ENCODE measurements at regions not wholly inside any gene's neighbourhood (a gene's known extent, or its start where the extent isn't known, plus 50 kb on each side); places are given as distances from the start of the nearest gene placed in this dataset.

- H3K27me3 ChIP-seq (ENCODE audit: insufficient read depth, low read length): peaks cover 8% of the 10 kb centered on the region
- H3K4me1 ChIP-seq (ENCODE audit: insufficient read depth, low read length): no peaks in the 10 kb centered on the region
- no peaks in the 10 kb centered on the region for H3K9me3 ChIP-seq (ENCODE audit: low read depth, low read length)
- H3K4me3 ChIP-seq (ENCODE audit: low read length): no peak overlapping the region
These were observed 161.3 kb upstream of the NPVF start for GRCh38 chr7:25389489-25390106.

GRCh38 chr7:25391295-25391861 is 163.1 kb upstream of the NPVF start:
- H3K4me3 ChIP-seq (ENCODE audit: low read length): no peak overlapping the region
- H3K9me3 ChIP-seq (ENCODE audit: low read depth, low read length): no peaks in the 10 kb centered on the region
- H3K4me1 ChIP-seq (ENCODE audit: insufficient read depth, low read length): no peaks in the 10 kb centered on the region
- H3K27me3 ChIP-seq (ENCODE audit: insufficient read depth, low read length): peaks cover 11% of the 10 kb centered on the region

GRCh38 chr7:25391961-25392587 is 163.8 kb upstream of the NPVF start:
- Histone ChIP-seq H3K9me3 (ENCODE audit: low read depth, low read length) (no peaks in the 10 kb centered on the region), H3K27me3 (ENCODE audit: insufficient read depth, low read length) (peaks cover 11% of the 10 kb centered on the region), H3K4me1 (ENCODE audit: insufficient read depth, low read length) (no peaks in the 10 kb centered on the region), H3K4me3 (ENCODE audit: low read length) (no peak overlapping the region)

GRCh38 chr7:25392588-25393338 is 164.5 kb upstream of the NPVF start:
- Histone ChIP-seq H3K27me3 (ENCODE audit: insufficient read depth, low read length) (peaks cover 13% of the 10 kb centered on the region), H3K9me3 (ENCODE audit: low read depth, low read length) (no peaks in the 10 kb centered on the region), H3K4me1 (ENCODE audit: insufficient read depth, low read length) (no peaks in the 10 kb centered on the region), H3K4me3 (ENCODE audit: low read length) (no peak overlapping the region)

GRCh38 chr7:25395976-25396375 is 167.7 kb upstream of the NPVF start:
- H3K4me1 ChIP-seq (ENCODE audit: insufficient read depth, low read length): no peaks in the 10 kb centered on the region
- no peaks in the 10 kb centered on the region for H3K9me3 ChIP-seq (ENCODE audit: low read depth, low read length)
- H3K4me3 ChIP-seq (ENCODE audit: low read length): no peak overlapping the region
- H3K27me3 ChIP-seq (ENCODE audit: insufficient read depth, low read length): peaks cover 6% of the 10 kb centered on the region

- H3K9me3 ChIP-seq (ENCODE audit: low read depth, low read length): no peaks in the 10 kb centered on the region
These were observed 168.4 kb upstream of the NPVF start for GRCh38 chr7:25396668-25397067.

GRCh38 chr7:25398418-25398817 is 170.1 kb upstream of the NPVF start:
- H3K9me3 ChIP-seq (ENCODE audit: low read depth, low read length): no peaks in the 10 kb centered on the region
- H3K27me3 ChIP-seq (ENCODE audit: insufficient read depth, low read length): peaks cover 5% of the 10 kb centered on the region
- H3K4me1 ChIP-seq (ENCODE audit: insufficient read depth, low read length): no peaks in the 10 kb centered on the region
- no peak overlapping the region for H3K4me3 ChIP-seq (ENCODE audit: low read length)

More at GRCh38 chr7:25396668-25397067, 168.4 kb upstream of the NPVF start:
- Histone ChIP-seq H3K27me3 (ENCODE audit: insufficient read depth, low read length) (peaks cover 5% of the 10 kb centered on the region), H3K4me1 (ENCODE audit: insufficient read depth, low read length) (no peaks in the 10 kb centered on the region), H3K4me3 (ENCODE audit: low read length) (no peak overlapping the region)

- Histone ChIP-seq H3K27me3 (ENCODE audit: insufficient read depth, low read length) (peaks cover 5% of the 10 kb centered on the region), H3K4me3 (ENCODE audit: low read length) (no peak overlapping the region), H3K9me3 (ENCODE audit: low read depth, low read length) (no peaks in the 10 kb centered on the region), H3K4me1 (ENCODE audit: insufficient read depth, low read length) (no peaks in the 10 kb centered on the region)
These were observed 170.9 kb upstream of the NPVF start for GRCh38 chr7:25399000-25399750.

- H3K4me3 ChIP-seq (ENCODE audit: low read length): no peak overlapping the region
- peaks cover 2% of the 10 kb centered on the region for H3K27me3 ChIP-seq (ENCODE audit: insufficient read depth, low read length)
- H3K9me3 ChIP-seq (ENCODE audit: low read depth, low read length): no peaks in the 10 kb centered on the region
- H3K4me1 ChIP-seq (ENCODE audit: insufficient read depth, low read length): no peaks in the 10 kb centered on the region
These were observed 174.2 kb upstream of the NPVF start for GRCh38 chr7:25402532-25402931.

GRCh38 chr7:25405736-25406135 is 177.4 kb upstream of the NPVF start:
- Histone ChIP-seq H3K27me3 (ENCODE audit: insufficient read depth, low read length) (no peaks in the 10 kb centered on the region), H3K9me3 (ENCODE audit: low read depth, low read length) (no peaks in the 10 kb centered on the region), H3K4me3 (ENCODE audit: low read length) (no peak overlapping the region), H3K4me1 (ENCODE audit: insufficient read depth, low read length) (no peaks in the 10 kb centered on the region)

GRCh38 chr7:25407053-25407452 is 178.8 kb upstream of the NPVF start:
- no peaks in the 10 kb centered on the region for H3K27me3 ChIP-seq (ENCODE audit: insufficient read depth, low read length)
- no peaks in the 10 kb centered on the region for H3K4me1 ChIP-seq (ENCODE audit: insufficient read depth, low read length)
- no peaks in the 10 kb centered on the region for H3K9me3 ChIP-seq (ENCODE audit: low read depth, low read length)
- H3K4me3 ChIP-seq (ENCODE audit: low read length): no peak overlapping the region

GRCh38 chr7:25408012-25408687 is 179.9 kb upstream of the NPVF start:
- no peaks in the 10 kb centered on the region for H3K9me3 ChIP-seq (ENCODE audit: low read depth, low read length)

GRCh38 chr7:25408876-25409275 is 180.6 kb upstream of the NPVF start:
- H3K9me3 ChIP-seq (ENCODE audit: low read depth, low read length): no peaks in the 10 kb centered on the region
- no peaks in the 10 kb centered on the region for H3K27me3 ChIP-seq (ENCODE audit: insufficient read depth, low read length)
- H3K4me1 ChIP-seq (ENCODE audit: insufficient read depth, low read length): no peaks in the 10 kb centered on the region
- no peak overlapping the region for H3K4me3 ChIP-seq (ENCODE audit: low read length)

More at GRCh38 chr7:25408012-25408687, 179.9 kb upstream of the NPVF start:
- Histone ChIP-seq H3K4me3 (ENCODE audit: low read length) (no peak overlapping the region), H3K4me1 (ENCODE audit: insufficient read depth, low read length) (no peaks in the 10 kb centered on the region), H3K27me3 (ENCODE audit: insufficient read depth, low read length) (no peaks in the 10 kb centered on the region)

GRCh38 chr7:25409897-25410636 is 181.8 kb upstream of the NPVF start:
- Histone ChIP-seq H3K9me3 (ENCODE audit: low read depth, low read length) (no peaks in the 10 kb centered on the region), H3K4me3 (ENCODE audit: low read length) (no peak overlapping the region), H3K27me3 (ENCODE audit: insufficient read depth, low read length) (no peaks in the 10 kb centered on the region), H3K4me1 (ENCODE audit: insufficient read depth, low read length) (no peaks in the 10 kb centered on the region)

All from mononuclear cell (primary cell).